ENCODE measurements at regions not wholly inside any gene's neighbourhood (a gene's known extent, or its start where the extent isn't known, plus 50 kb on each side); places are given as distances from the start of the nearest gene placed in this dataset.

GRCh38 chr5:58215364-58215763, 244.5 kb downstream of the PLK2 start:
- TF ChIP-seq, protein P1, sequence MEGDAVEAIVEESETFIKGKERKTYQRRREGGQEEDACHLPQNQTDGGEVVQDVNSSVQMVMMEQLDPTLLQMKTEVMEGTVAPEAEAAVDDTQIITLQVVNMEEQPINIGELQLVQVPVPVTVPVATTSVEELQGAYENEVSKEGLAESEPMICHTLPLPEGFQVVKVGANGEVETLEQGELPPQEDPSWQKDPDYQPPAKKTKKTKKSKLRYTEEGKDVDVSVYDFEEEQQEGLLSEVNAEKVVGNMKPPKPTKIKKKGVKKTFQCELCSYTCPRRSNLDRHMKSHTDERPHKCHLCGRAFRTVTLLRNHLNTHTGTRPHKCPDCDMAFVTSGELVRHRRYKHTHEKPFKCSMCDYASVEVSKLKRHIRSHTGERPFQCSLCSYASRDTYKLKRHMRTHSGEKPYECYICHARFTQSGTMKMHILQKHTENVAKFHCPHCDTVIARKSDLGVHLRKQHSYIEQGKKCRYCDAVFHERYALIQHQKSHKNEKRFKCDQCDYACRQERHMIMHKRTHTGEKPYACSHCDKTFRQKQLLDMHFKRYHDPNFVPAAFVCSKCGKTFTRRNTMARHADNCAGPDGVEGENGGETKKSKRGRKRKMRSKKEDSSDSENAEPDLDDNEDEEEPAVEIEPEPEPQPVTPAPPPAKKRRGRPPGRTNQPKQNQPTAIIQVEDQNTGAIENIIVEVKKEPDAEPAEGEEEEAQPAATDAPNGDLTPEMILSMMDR (conservative IDR thresholded peaks at IDR 0.05; ENCODE audit: low read depth, low read length), result no peak
- H3K4me3 ChIP-seq (ENCODE audit: low read length), result no peak overlapping the region
- no peak for DNase-seq (ENCODE audit: low read depth)

DNA sequence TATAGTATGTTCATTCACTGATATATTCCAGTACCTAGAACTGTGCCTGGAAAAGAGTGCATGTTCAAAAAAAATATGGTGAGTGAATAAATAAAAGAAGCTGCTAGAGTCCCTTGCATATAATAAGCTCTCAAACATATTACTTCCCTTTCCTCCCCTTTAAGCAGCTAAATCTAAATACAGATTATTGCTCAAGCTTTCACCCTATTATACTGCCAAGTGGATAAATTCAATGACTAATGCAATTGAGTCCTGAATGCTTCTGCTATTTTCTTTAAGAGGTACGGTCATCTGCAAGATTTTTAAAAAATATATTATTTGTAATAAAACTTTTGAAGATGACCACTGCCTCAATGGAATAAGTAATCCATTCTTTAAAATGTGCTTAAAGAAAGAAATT, 248.4 kb downstream of the PLK2 start:
- DNase-seq (ENCODE audit: low read depth), result no peak
- TF ChIP-seq, protein P1 (conservative IDR thresholded peaks at IDR 0.05; ENCODE audit: low read depth, low read length), result no peak
- H3K4me3 ChIP-seq (ENCODE audit: low read length), result no peak overlapping the region

DNA sequence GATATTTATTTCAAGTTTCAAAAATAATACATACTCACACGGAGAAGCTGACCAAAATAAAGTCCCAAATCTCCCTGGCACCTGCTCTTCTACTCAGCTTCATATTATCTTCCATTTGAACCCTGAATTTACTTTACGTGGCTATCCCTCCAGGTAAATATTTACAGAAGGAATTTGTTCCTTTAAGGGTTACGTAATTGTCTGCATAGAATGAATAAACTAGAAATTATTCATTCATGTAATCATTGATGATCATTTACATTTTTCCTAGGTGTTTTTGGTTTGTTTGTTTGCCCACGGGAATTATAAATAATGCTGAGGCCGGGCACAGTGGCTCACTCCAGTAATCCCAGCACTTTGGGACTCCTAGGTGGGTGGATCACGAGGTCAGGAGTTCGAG, 251.2 kb downstream of the PLK2 start:
- DNase-seq (ENCODE audit: low read depth), result no peak

DNA sequence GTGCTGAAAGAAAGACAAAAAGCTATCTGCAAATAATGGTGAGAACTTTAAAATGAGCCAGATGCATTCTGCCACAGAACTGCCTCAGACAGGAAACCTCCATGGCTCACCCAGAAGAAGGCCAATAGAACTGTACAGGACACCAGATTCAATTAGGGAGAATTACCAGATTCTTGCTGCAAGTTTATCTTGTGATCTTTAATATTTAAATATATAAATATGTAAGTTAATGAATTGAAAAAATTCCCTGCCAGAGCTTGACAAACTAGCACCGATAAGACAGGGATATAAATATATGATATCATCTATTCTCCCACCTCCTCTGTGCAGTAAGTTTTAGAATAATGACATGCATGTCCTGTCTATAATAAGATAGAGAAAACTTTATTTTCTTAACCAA, 252.8 kb downstream of the PLK2 start:
- H3K4me3 ChIP-seq (ENCODE audit: low read length), result no peak overlapping the region
- TF ChIP-seq, protein P1 (conservative IDR thresholded peaks at IDR 0.05; ENCODE audit: low read depth, low read length), result no peak
- DNase-seq (ENCODE audit: low read depth), result no peak

More for the DNA sequence above, 251.2 kb downstream of the PLK2 start:
- TF ChIP-seq, protein P1 (conservative IDR thresholded peaks at IDR 0.05; ENCODE audit: low read depth, low read length), result no peak
- no peak overlapping the region for H3K4me3 ChIP-seq (ENCODE audit: low read length)

DNA sequence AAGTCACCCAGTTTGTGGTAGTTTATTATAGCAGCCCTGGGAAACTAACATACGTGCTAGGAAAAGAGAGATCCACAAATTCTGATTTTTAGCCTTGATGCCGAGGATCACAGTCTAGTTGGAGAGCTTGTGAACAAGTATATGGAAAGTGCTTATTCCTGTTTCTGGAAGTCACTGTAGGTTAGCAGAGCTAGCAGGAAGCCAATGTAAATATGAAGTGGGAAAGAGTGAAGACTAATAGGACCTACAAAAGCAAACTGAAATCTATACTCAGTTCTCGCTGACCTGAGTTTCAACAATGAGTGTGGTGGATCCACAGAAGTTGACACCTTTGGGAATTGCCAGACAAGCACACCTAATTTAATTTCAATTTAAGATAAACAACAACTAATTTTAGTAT, 254.9 kb downstream of the PLK2 start:
- H3K4me3 ChIP-seq (ENCODE audit: low read length), result no peak overlapping the region
- no peak for DNase-seq (ENCODE audit: low read depth)

GRCh38 chr5:58202941-58203444, 256.9 kb downstream of the PLK2 start:
- no peak overlapping the region for H3K4me3 ChIP-seq (ENCODE audit: low read length)
- TF ChIP-seq, protein P1 (conservative IDR thresholded peaks at IDR 0.05; ENCODE audit: low read depth, low read length), result no peak
- no peak for DNase-seq (ENCODE audit: low read depth)

More for the DNA sequence above, 254.9 kb downstream of the PLK2 start:
- TF ChIP-seq, protein P1 (conservative IDR thresholded peaks at IDR 0.05; ENCODE audit: low read depth, low read length), result no peak

GRCh38 chr5:58201922-58202648, 257.8 kb downstream of the PLK2 start:
- no peak for DNase-seq (ENCODE audit: low read depth)
- no peak overlapping the region for H3K4me3 ChIP-seq (ENCODE audit: low read length)
- TF ChIP-seq, protein P1 (conservative IDR thresholded peaks at IDR 0.05; ENCODE audit: low read depth, low read length), result no peak

Data from retinal pigment epithelial cell (primary cell).